RWPE1 (cell line): ENCODE measurements at regions not wholly inside any gene's neighbourhood (a gene's known extent, or its start where the extent isn't known, plus 50 kb on each side); places are given as distances from the start of the nearest gene placed in this dataset.

Source experiments
- CTCF ChIA-PET: fragments of 350-600 bp; sonication (Branson Sonifier 250); formaldehyde crosslinking; extraction: SDS; loops from one replicate; lab custom pipeline; 2021; lab: Yijun Ruan, JAX
- POLR2A ChIA-PET: fragments of 400-600 bp; formaldehyde crosslinking; extraction: SDS; loops from one replicate; lab custom pipeline; 2020; ENCODE audit warnings: antibody characterized with exemption; ENCODE audit not compliant: low non-redundant PET; lab: Yijun Ruan, JAX
- DNase-seq: peaks from one replicate; pipeline ENCODE4 v3.0.0; 2012; ENCODE audit warnings: low spot score
- H3K27ac ChIP-seq: fragments of 450-650 bp; 2 replicates; pipeline ENCODE4 v1.5.1; 2017
- CTCF ChIP-seq: fragments of 450-650 bp; conservative IDR thresholded peaks from 2 replicates; pipeline ENCODE4 v1.5.1; 2017; ENCODE audit warnings: low read depth, mild to moderate bottlenecking

DNA sequence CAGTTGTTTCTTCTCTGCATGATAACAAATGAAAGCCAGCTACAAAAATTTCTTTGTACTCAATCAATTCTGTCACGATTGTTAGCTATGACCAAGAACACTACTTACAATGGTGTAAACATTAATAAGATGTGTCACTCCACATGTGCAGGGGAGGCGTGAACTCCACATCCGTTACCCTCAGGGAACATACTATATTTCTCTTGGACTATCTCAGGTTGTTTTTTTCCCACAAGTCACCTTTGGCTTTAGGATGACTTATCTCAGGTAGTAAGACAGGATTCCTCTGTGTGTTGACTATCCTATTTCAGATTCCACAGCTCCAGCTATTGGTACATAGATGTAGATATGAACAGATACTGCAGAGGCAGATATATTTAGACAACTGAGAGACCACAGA, 423.3 kb upstream of the GRM7 start:
- H3K27ac ChIP-seq: no peak overlapping the region
- DNase-seq: no peak
- TF ChIP-seq CTCF: no peak
- ChIA-PET CTCF (no interaction called here), POLR2A (no interaction called here)

DNA sequence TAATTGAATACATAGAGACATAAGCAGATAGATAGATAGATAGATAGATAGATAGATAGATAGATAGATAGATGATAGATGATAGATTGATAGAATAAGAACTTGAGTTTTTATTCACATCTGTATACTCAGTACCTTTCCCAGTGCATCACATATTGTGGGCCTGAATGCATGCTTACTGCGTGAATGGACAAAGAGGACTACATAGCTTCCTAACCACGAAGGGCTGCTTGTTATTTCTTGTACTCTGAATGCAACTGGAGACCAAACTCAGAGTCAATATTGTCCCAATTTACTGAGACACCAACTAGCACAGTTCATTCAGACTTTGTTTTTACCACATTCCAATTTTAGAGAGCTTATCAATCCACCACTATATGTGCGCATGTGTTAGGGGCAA, 422.9 kb upstream of the GRM7 start:
- no peak for DNase-seq
- CTCF ChIA-PET: no interaction called here
- POLR2A ChIA-PET: no interaction called here
- no peak overlapping the region for H3K27ac ChIP-seq
- no peak for TF ChIP-seq CTCF

DNA sequence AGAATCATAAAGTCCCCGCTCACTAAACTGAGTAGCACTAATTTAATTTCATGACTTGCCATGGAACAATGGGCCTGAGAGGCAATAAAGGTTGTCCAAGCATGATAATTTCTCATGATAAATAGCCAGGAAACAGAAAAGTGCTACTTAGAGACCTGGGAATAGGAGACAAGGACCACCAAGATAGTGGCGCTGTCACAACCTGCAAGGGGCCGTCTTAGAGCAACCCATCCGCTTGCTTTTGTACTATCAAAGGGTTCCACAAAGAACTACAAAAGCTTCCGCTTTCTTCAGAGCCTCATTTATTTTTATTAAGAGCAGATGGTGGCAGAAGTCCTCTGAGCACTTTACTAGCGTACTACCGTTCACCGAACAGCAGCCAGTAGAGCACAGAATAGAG, 421.7 kb upstream of the GRM7 start:
- no peak overlapping the region for H3K27ac ChIP-seq
- ChIA-PET POLR2A (no interaction called here), CTCF (no interaction called here)
- no peak for DNase-seq
- no peak for TF ChIP-seq CTCF

DNA sequence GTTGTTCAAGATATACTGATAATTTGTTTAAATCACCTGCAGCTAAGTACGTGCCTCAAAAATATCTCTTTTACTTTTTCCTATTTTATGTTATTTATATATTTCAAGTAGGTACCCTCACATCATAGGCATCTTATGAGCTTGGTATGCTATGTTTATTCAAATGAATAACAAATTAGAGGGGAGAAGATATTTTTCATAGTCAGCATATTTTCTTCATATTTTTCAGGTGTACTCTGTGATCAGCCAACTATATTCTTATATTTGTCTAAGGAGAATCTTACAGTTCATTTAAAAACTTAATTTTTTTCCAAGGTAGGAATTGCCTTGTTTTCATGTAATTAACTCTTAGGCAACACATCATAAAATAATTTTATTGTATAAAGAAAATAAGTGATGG, 421.1 kb upstream of the GRM7 start:
- DNase-seq: no peak
- no peak overlapping the region for H3K27ac ChIP-seq
- ChIA-PET CTCF (no interaction called here), POLR2A (no interaction called here)
- no peak for TF ChIP-seq CTCF

DNA sequence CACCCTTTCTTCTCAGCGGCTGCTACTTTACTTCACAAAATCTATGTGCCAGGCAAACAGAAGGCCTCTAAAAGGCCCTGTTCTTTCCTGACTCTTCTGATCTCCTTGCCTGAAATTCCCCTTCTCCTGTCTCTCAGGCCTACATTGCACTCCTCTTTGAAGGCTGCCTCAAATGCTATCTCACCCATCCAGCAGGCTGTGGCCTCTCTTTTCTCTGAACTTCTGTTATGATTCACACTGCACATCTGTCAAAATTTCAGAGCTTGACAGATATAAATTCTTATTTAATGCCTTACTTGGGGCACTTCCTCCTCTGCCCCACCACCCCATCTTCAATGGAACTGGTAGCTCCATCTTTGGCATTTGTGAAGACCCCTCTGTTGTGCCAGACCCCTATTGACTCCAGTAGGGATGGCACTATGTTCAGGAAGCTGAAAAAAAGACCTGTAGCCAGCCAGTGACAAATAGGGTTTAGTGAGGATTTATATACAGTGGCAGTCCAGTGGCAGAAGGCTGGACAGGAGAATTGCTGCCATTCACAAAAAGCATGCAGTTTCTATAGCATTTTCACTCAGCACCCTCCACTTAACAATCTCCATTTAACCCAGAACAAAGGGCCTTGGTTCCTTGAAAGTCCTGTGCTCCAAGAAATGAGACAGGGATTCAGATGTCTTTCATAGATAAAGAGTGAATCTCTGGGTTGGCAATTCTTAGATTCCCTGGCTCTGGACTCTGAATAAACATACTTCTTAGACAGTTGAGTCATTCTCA, 415.8 kb upstream of the GRM7 start:
- DNase-seq: no peak
- H3K27ac ChIP-seq: no peak overlapping the region
- ChIA-PET CTCF (no interaction called here), POLR2A (no interaction called here)
- no peak for TF ChIP-seq CTCF

DNA sequence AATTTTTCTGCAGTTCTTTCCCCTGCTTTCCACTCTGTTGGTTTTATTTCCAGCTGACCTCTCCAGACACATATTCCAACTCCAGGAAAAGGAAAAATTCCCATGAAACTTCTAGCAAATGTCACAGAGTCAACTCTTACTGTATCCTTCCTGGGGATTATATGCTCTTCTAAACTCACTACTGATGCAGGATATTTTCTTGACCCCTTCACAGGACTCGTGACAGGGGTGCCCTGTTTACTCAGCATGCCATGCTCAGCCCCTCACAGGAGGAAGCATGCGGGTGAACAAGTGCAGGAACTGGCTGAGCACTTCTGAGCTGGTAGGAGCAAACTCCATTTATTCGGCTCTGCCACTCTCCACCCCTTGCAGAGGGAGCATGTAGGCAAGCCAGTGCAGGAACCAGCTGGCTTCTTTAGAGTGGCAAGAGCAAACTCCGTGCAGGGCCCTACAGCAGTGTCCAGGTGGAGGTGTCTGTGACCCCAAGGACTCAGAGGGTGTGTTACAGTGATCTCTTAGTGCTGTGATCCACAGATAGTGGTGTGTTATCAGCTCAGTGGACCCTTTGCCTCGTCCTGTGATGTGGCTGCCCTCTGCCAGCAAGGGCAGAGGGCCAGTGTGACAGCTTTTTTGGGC, 413.6 kb upstream of the GRM7 start:
- ChIA-PET POLR2A (no interaction called here), CTCF (no interaction called here)
- no peak for DNase-seq
- H3K27ac ChIP-seq: no peak overlapping the region
- TF ChIP-seq CTCF: no peak
